H9 (cell line): ENCODE measurements at regions not wholly inside any gene's neighbourhood (a gene's known extent, or its start where the extent isn't known, plus 50 kb on each side); places are given as distances from the start of the nearest gene placed in this dataset.

Source experiments
- DNase-seq: peaks from one replicate; pipeline ENCODE4 v3.0.0-alpha.2; 2017
- H2AFZ ChIP-seq: one replicate; pipeline ENCODE4 v1.6.1; 2013; ENCODE audit warnings: mild to moderate bottlenecking, low read length, control low read depth, moderate library complexity
- H2AK5ac ChIP-seq: 2 replicates; pipeline ENCODE4 v1.6.1; 2013; ENCODE audit warnings: low read length, control low read depth, mixed read lengths; ENCODE audit not compliant: insufficient read length
- H2BK120ac ChIP-seq: one replicate; pipeline ENCODE4 v1.6.1; 2013; ENCODE audit warnings: low read depth, mild to moderate bottlenecking, low read length, control low read depth, inconsistent platforms; ENCODE audit not compliant: poor library complexity, severe bottlenecking
- H2BK12ac ChIP-seq: 2 replicates; pipeline ENCODE4 v1.6.1; 2013; ENCODE audit warnings: low read length, control low read depth, mixed read lengths, low read depth; ENCODE audit not compliant: insufficient read length
- H2BK15ac ChIP-seq: 2 replicates; pipeline ENCODE4 v1.6.1; 2013; ENCODE audit warnings: low read depth, low read length, control low read depth
- H2BK20ac ChIP-seq: one replicate; pipeline ENCODE4 v1.6.1; 2013; ENCODE audit warnings: low read depth, mild to moderate bottlenecking, low read length, control low read depth, inconsistent platforms; ENCODE audit not compliant: poor library complexity, severe bottlenecking
- H2BK5ac ChIP-seq: 2 replicates; pipeline ENCODE4 v1.6.1; 2013; ENCODE audit warnings: low read length, control low read depth, mixed read lengths; ENCODE audit not compliant: insufficient read length
- H3K14ac ChIP-seq: 2 replicates; pipeline ENCODE4 v1.6.1; 2013; ENCODE audit warnings: low read length, control low read depth; ENCODE audit not compliant: insufficient read depth
- H3K18ac ChIP-seq: 2 replicates; pipeline ENCODE4 v1.6.1; 2013; ENCODE audit warnings: low read depth, mild to moderate bottlenecking, mixed read lengths, low read length, control low read depth; ENCODE audit not compliant: insufficient read length
- H3K23ac ChIP-seq: 2 replicates; pipeline ENCODE4 v1.6.1; 2013; ENCODE audit warnings: low read length, control low read depth, mixed read lengths, low read depth; ENCODE audit not compliant: insufficient read length
- H3K23me2 ChIP-seq: 2 replicates; pipeline ENCODE4 v1.6.1; 2013; ENCODE audit warnings: low read depth, mild to moderate bottlenecking, mixed read lengths, low read length, control low read depth; ENCODE audit not compliant: insufficient read length, poor library complexity, severe bottlenecking
- H3K27ac ChIP-seq: 2 replicates; pipeline ENCODE4 v1.5.1; 2013; ENCODE audit warnings: low read length, control low read depth, mixed read lengths, low read depth; ENCODE audit not compliant: insufficient read length
- H3K27me3 ChIP-seq: 2 replicates; pipeline ENCODE4 v1.6.1; 2013; ENCODE audit warnings: low read length, control low read depth, inconsistent platforms; ENCODE audit not compliant: insufficient read depth
- H3K4ac ChIP-seq: 2 replicates; pipeline ENCODE4 v1.6.1; 2013; ENCODE audit warnings: low read depth, mild to moderate bottlenecking, control low read depth, inconsistent platforms, low read length, moderate library complexity
- H3K4me1 ChIP-seq: 2 replicates; pipeline ENCODE4 v1.6.1; 2013; ENCODE audit warnings: low read length, control low read depth, inconsistent platforms; ENCODE audit not compliant: insufficient read depth
- H3K4me2 ChIP-seq: 2 replicates; pipeline ENCODE4 v1.6.1; 2013; ENCODE audit warnings: low read length, control low read depth, mixed read lengths; ENCODE audit not compliant: insufficient read length, insufficient read depth
- H3K56ac ChIP-seq: 2 replicates; pipeline ENCODE4 v1.6.1; 2013; ENCODE audit warnings: low read depth, mild to moderate bottlenecking, mixed read lengths, low read length, control low read depth; ENCODE audit not compliant: insufficient read length
- H3K79me1 ChIP-seq: 2 replicates; pipeline ENCODE4 v1.6.1; 2013; ENCODE audit warnings: low read depth, mild to moderate bottlenecking, moderate library complexity, low read length, control low read depth, inconsistent platforms; ENCODE audit not compliant: insufficient read depth, poor library complexity, severe bottlenecking
- H3K79me2 ChIP-seq: 2 replicates; pipeline ENCODE4 v1.6.1; 2013; ENCODE audit warnings: low read length, control low read depth, inconsistent platforms; ENCODE audit not compliant: insufficient read depth
- H3K9ac ChIP-seq: 2 replicates; pipeline ENCODE4 v1.6.1; 2013; ENCODE audit warnings: low read length, control low read depth, mixed read lengths; ENCODE audit not compliant: insufficient read length; ENCODE audit errors: extremely low read depth
- H3K9me3 ChIP-seq: one replicate; pipeline ENCODE4 v1.6.1; 2013; ENCODE audit warnings: low read depth, low read length, inconsistent platforms; ENCODE audit not compliant: control insufficient read depth
- H3T11ph ChIP-seq: one replicate; pipeline ENCODE4 v1.6.1; 2013; ENCODE audit warnings: mild to moderate bottlenecking, low read length, control low read depth, inconsistent platforms
- H4K20me1 ChIP-seq: one replicate; pipeline ENCODE4 v1.6.1; 2013; ENCODE audit not compliant: control insufficient read depth, insufficient read length, insufficient read depth
- H4K5ac ChIP-seq: 2 replicates; pipeline ENCODE4 v1.6.1; 2013; ENCODE audit warnings: low read depth, mild to moderate bottlenecking, mixed read lengths, low read length, control low read depth; ENCODE audit not compliant: insufficient read length
- H4K8ac ChIP-seq: replicated peaks from 2 replicates; pipeline ENCODE4 v1.6.1; 2013; ENCODE audit warnings: low read length, control low read depth, mixed read lengths, low read depth; ENCODE audit not compliant: insufficient read length
- H4K91ac ChIP-seq: 2 replicates; pipeline ENCODE4 v1.6.1; 2013; ENCODE audit warnings: low read depth, mild to moderate bottlenecking, moderate library complexity, mixed read lengths, low read length, control low read depth; ENCODE audit not compliant: insufficient read length
- H3K27ac Mint-ChIP-seq, 3 experiments: 2 replicates in 2 of 3; 3 replicates in 1 of 3; pipeline ENCODE4 v1.8.0; 2020 to 2021; ENCODE audit warnings: mixed read lengths in 3 of 3, mild to moderate bottlenecking in 1 of 3, moderate library complexity in 1 of 3
- H3K27me3 Mint-ChIP-seq: 2 replicates; pipeline ENCODE4 v1.8.0; 2021; ENCODE audit warnings: low read depth, mild to moderate bottlenecking, moderate library complexity, mixed read lengths
- H3K36me3 Mint-ChIP-seq, 3 experiments: 2 replicates in 2 of 3; 3 replicates in 1 of 3; pipeline ENCODE4 v1.8.0; 2020 to 2021; ENCODE audit warnings: low read depth in 3 of 3, mixed read lengths in 3 of 3; ENCODE audit not compliant: insufficient read depth in 1 of 3
- H3K4me1 Mint-ChIP-seq, 2 experiments: 2 replicates each; pipeline ENCODE4 v1.8.0; 2020; ENCODE audit warnings: mixed read lengths in 2 of 2
- H3K4me3 Mint-ChIP-seq, 2 experiments: 2 replicates in 1 of 2; 3 replicates in 1 of 2; pipeline ENCODE4 v1.8.0; 2020 to 2021; ENCODE audit warnings: mild to moderate bottlenecking in 2 of 2, mixed read lengths in 2 of 2, moderate library complexity in 1 of 2
- H3K9me3 Mint-ChIP-seq, 2 experiments: 2 replicates in 1 of 2; 3 replicates in 1 of 2; pipeline ENCODE4 v1.8.0; 2020; ENCODE audit warnings: mild to moderate bottlenecking in 2 of 2, mixed read lengths in 2 of 2, moderate library complexity in 1 of 2
- CTCF ChIP-seq: fragments of 200-600 bp; sonication (generic); conservative IDR thresholded peaks from 3 replicates; pipeline ENCODE4 v1.8.0; 2021; ENCODE audit warnings: antibody characterized with exemption, mild to moderate bottlenecking
- WGBS: extraction: QIAGEN DNeasy Blood & Tissue Kit; methylation state at CpG from one replicate; pipeline ENCODE4 v1.1.7; 2013; ENCODE audit warnings: missing lambda C conversion rate, low lambda C conversion rate, mixed read lengths; ENCODE audit not compliant: insufficient read length; ENCODE audit errors: extremely low coverage; 5-methylcytosine and 5-hydroxymethylcytosine counted together

DNA sequence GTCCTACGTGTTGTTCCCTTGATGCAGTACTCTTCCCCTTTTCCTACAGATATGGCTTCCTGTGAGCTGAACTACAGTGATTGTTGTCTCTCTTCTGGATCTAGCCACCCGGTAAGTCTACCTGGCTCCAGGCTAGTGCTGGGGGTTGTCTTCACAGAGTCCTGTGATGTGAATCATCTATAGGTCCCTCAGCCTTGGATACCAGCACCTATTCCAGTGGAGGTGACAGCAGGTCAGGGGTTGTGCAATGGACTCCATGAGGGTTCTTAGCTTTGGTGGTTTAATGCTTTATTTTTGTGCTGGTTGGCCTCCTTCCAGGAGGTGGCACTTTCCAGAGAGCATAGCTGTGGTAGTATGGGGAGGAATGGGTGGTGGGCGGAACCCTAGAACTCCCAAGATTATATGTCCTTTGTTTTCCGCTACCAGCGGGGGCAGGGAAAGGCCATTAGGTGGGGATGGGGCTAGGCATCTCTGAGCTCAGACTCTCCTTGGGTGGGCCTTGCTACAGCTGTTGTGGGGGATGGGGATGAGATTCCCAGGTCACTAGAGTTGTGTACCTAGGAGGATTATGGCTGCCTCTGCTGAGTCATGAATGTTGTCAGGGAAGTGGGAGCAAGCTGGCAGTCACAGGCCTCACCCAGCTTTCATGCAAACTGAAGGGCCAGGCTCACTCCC, 121.4 kb upstream of the ANKRD50 start:
- no peak overlapping the region for H4K91ac ChIP-seq
- Mint-ChIP-seq H3K9me3 (peaks cover 42 to 50% of the 10 kb centered on the region in 2 experiments), H3K27ac (no peak overlapping the region), H3K4me3 (no peak overlapping the region), H3K4me1 (no peaks in the 10 kb centered on the region), H3K36me3 (peaks cover 22 to 61% (median 31%) of the 10 kb centered on the region in 3 experiments), H3K27me3 (no peaks in the 10 kb centered on the region)
- H3K27me3 ChIP-seq, result no peaks in the 10 kb centered on the region
- no peak overlapping the region for H4K8ac ChIP-seq
- no peak overlapping the region for H3K4me2 ChIP-seq
- H2BK20ac ChIP-seq, result no peak overlapping the region
- H4K5ac ChIP-seq, result no peak overlapping the region
- H3K56ac ChIP-seq, result no peak overlapping the region
- H2BK120ac ChIP-seq, result no peak overlapping the region
- H2BK5ac ChIP-seq, result no peak overlapping the region
- no peak for DNase-seq
- no peaks in the 10 kb centered on the region for H3K4me1 ChIP-seq
- no peak overlapping the region for H2BK12ac ChIP-seq
- no peaks in the 10 kb centered on the region for H3K9me3 ChIP-seq
- H3K23me2 ChIP-seq, result no peaks in the 10 kb centered on the region
- H2AK5ac ChIP-seq, result no peak overlapping the region
- H3K4ac ChIP-seq, result no peak overlapping the region
- H3K14ac ChIP-seq, result no peak overlapping the region
- TF ChIP-seq CTCF, result no peak
- H3K18ac ChIP-seq, result no peak overlapping the region
- H3T11ph ChIP-seq, result no peak overlapping the region
- no peak overlapping the region for H3K9ac ChIP-seq
- no peaks in the 10 kb centered on the region for H4K20me1 ChIP-seq
- no peaks in the 10 kb centered on the region for H3K79me2 ChIP-seq
- no peak overlapping the region for H3K23ac ChIP-seq
- WGBS, result no CpG with 5 or more reads among the region's 5 CpGs
- no peaks in the 10 kb centered on the region for H3K79me1 ChIP-seq
- H3K27ac ChIP-seq, result no peak overlapping the region
- H2BK15ac ChIP-seq, result no peak overlapping the region
- H2AFZ ChIP-seq, result no peak overlapping the region
